Common myeloid progenitor, CD34-positive (primary cell): ENCODE measurements at regions not wholly inside any gene's neighbourhood (a gene's known extent, or its start where the extent isn't known, plus 50 kb on each side); places are given as distances from the start of the nearest gene placed in this dataset.

ENCODE experiments used
- CTCF ChIA-PET: fragments of 350-600 bp; sonication (Branson Sonifier 250); formaldehyde crosslinking; loops from one replicate; lab custom pipeline; 2021; ENCODE audit warnings: antibody characterized with exemption; lab: Charles Lee
- POLR2A ChIA-PET: fragments of 350-600 bp; sonication (Branson Sonifier 250); formaldehyde crosslinking; loops from one replicate; lab custom pipeline; 2021; ENCODE audit warnings: antibody characterized with exemption; lab: Charles Lee
- DNase-seq, 3 donors: peaks; one replicate each; pipeline versions ENCODE4 v3.0.0 to v3.0.0-alpha.2; 2013
- H3K27ac ChIP-seq, 2 experiments: 1 replicate in 1 of 2; 2 replicates in 1 of 2; pipeline ENCODE4 v1.7.0; 2013; ENCODE audit warnings: inconsistent platforms in 2 of 2, low read length in 2 of 2, mild to moderate bottlenecking in 2 of 2, low read depth in 1 of 2, moderate library complexity in 1 of 2; ENCODE audit not compliant: severe bottlenecking in 2 of 2, insufficient read depth in 1 of 2, poor library complexity in 1 of 2
- H3K27me3 ChIP-seq, 5 experiments: replicated peaks in 2 of 5; 1 replicate in 3 of 5; 2 replicates in 2 of 5; pipeline versions ENCODE4 v1.6.1 to v1.7.0; 2013; ENCODE audit warnings: low read length in 4 of 5, mild to moderate bottlenecking in 2 of 5, moderate library complexity in 2 of 5, inconsistent platforms in 1 of 5; ENCODE audit not compliant: insufficient read depth in 5 of 5, control insufficient read depth in 4 of 5
- H3K36me3 ChIP-seq, 4 experiments: 1 replicate in 2 of 4; 2 replicates in 2 of 4; pipeline versions ENCODE4 v1.6.1 to v1.7.0; 2013; ENCODE audit warnings: low read length in 3 of 4, control low read depth in 1 of 4, mild to moderate bottlenecking in 1 of 4; ENCODE audit not compliant: control insufficient read depth in 4 of 4, insufficient read depth in 4 of 4
- H3K4me1 ChIP-seq, 4 experiments: 1 replicate in 3 of 4; 2 replicates in 1 of 4; pipeline versions ENCODE4 v1.6.1 to v1.7.1; 2013; ENCODE audit warnings: low read length in 3 of 4, mild to moderate bottlenecking in 3 of 4, control low read depth in 1 of 4, inconsistent platforms in 1 of 4, moderate library complexity in 1 of 4; ENCODE audit not compliant: control insufficient read depth in 4 of 4, insufficient read depth in 4 of 4; ENCODE audit errors: control extremely low read depth in 1 of 4
- H3K4me3 ChIP-seq, 7 experiments: 1 replicate in 4 of 7; 2 replicates in 3 of 7; pipeline versions ENCODE4 v1.5.1 to v1.7.0; 2013; ENCODE audit warnings: mild to moderate bottlenecking in 7 of 7, low read length in 6 of 7, moderate library complexity in 6 of 7, inconsistent platforms in 2 of 7, low read depth in 2 of 7, control low read depth in 1 of 7; ENCODE audit not compliant: insufficient read depth in 4 of 7, control insufficient read depth in 1 of 7; ENCODE audit errors: extremely low read depth in 1 of 7
- H3K9me3 ChIP-seq, 5 experiments: 1 replicate in 4 of 5; 2 replicates in 1 of 5; pipeline versions ENCODE4 v1.6.1 to v1.7.1; 2013; ENCODE audit warnings: low read length in 4 of 5, mild to moderate bottlenecking in 2 of 5, inconsistent platforms in 1 of 5, low read depth in 1 of 5, moderate library complexity in 1 of 5; ENCODE audit not compliant: control insufficient read depth in 4 of 5, insufficient read depth in 2 of 5; ENCODE audit errors: control extremely low read depth in 1 of 5
- WGBS: methylation state at CpG from one replicate; pipeline ENCODE4 v1.1.5; 2013; ENCODE audit not compliant: insufficient coverage; 5-methylcytosine and 5-hydroxymethylcytosine counted together

- WGBS: no CpG with 5 or more reads among the region's 2 CpGs
- H3K27ac ChIP-seq: no peak overlapping the region
- H3K4me3 ChIP-seq: no peak overlapping the region
- ChIA-PET CTCF (no interaction called here), POLR2A (no interaction called here)
- H3K4me1 ChIP-seq: peaks cover 0 to 5% (median 0%) of the 10 kb centered on the region in 4 experiments
- no peak for DNase-seq
- no peaks in the 10 kb centered on the region for H3K36me3 ChIP-seq
- peaks cover 0 to 13% (median 5%) of the 10 kb centered on the region in 5 experiments for H3K9me3 ChIP-seq
- no peaks in the 10 kb centered on the region for H3K27me3 ChIP-seq
Measured at GRCh38 chr2:234669001-234669400, 172.1 kb upstream of the ARL4C start.

GRCh38 chr2:234666911-234667310 is 170.0 kb upstream of the ARL4C start:
- Histone ChIP-seq H3K27me3 (no peaks in the 10 kb centered on the region), H3K4me1 (peaks cover 0 to 4% (median 0%) of the 10 kb centered on the region in 4 experiments), H3K4me3 (no peak overlapping the region), H3K36me3 (no peaks in the 10 kb centered on the region), H3K9me3 (peaks cover 3 to 15% (median 12%) of the 10 kb centered on the region in 5 experiments), H3K27ac (no peak overlapping the region)
- POLR2A ChIA-PET: no interaction called here
- 100% methylated on average over 1 of the region's 3 CpGs for WGBS
- CTCF ChIA-PET: interaction anchor here (1.1 kb wide), 1 partner anchor 20 kb away, joined by 3 read pairs; no protein-coding TSS in a partner anchor
- DNase-seq: no peak

- no peaks in the 10 kb centered on the region for H3K4me1 ChIP-seq
- DNase-seq: no peak
- no peaks in the 10 kb centered on the region for H3K27me3 ChIP-seq
- WGBS: 100% methylated on average over 1 of the region's 1 CpG
- H3K9me3 ChIP-seq: peaks cover 3 to 15% (median 12%) of the 10 kb centered on the region in 5 experiments
- ChIA-PET POLR2A (no interaction called here), CTCF (no interaction called here)
- no peak overlapping the region for H3K27ac ChIP-seq
- no peaks in the 10 kb centered on the region for H3K36me3 ChIP-seq
- H3K4me3 ChIP-seq: no peak overlapping the region
Measured at GRCh38 chr2:234665304-234665703, 168.4 kb upstream of the ARL4C start.

GRCh38 chr2:234661849-234662248 is 165.0 kb upstream of the ARL4C start:
- H3K27ac ChIP-seq: no peak overlapping the region

GRCh38 chr2:234661175-234661574 is 164.3 kb upstream of the ARL4C start:
- 89% methylated on average over 3 of the region's 3 CpGs for WGBS
- Histone ChIP-seq H3K4me1 (no peaks in the 10 kb centered on the region), H3K27ac (no peak overlapping the region), H3K9me3 (peaks cover 3 to 19% (median 12%) of the 10 kb centered on the region in 5 experiments), H3K27me3 (no peaks in the 10 kb centered on the region), H3K36me3 (no peaks in the 10 kb centered on the region), H3K4me3 (no peak overlapping the region)
- ChIA-PET CTCF (no interaction called here), POLR2A (no interaction called here)
- DNase-seq: no peak

More at GRCh38 chr2:234661849-234662248, 165.0 kb upstream of the ARL4C start:
- no peaks in the 10 kb centered on the region for H3K36me3 ChIP-seq
- no peaks in the 10 kb centered on the region for H3K4me1 ChIP-seq
- H3K27me3 ChIP-seq: no peaks in the 10 kb centered on the region
- H3K4me3 ChIP-seq: no peak overlapping the region
- CTCF ChIA-PET: no interaction called here
- WGBS: 0% methylated on average over 1 of the region's 2 CpGs
- DNase-seq: no peak
- POLR2A ChIA-PET: no interaction called here
- H3K9me3 ChIP-seq: peaks cover 3 to 19% (median 12%) of the 10 kb centered on the region in 5 experiments

GRCh38 chr2:234655706-234656105 is 158.8 kb upstream of the ARL4C start:
- POLR2A ChIA-PET: no interaction called here
- CTCF ChIA-PET: no interaction called here
- no peak overlapping the region for H3K4me3 ChIP-seq
- DNase-seq: no peak
- no peaks in the 10 kb centered on the region for H3K36me3 ChIP-seq
- peaks cover 0 to 6% (median 0%) of the 10 kb centered on the region in 5 experiments for H3K9me3 ChIP-seq
- no peaks in the 10 kb centered on the region for H3K4me1 ChIP-seq
- H3K27ac ChIP-seq: no peak overlapping the region
- no peaks in the 10 kb centered on the region for H3K27me3 ChIP-seq
- 100% methylated on average over 1 of the region's 2 CpGs for WGBS

GRCh38 chr2:234650911-234651310 is 154.0 kb upstream of the ARL4C start:
- no peaks in the 10 kb centered on the region for H3K4me1 ChIP-seq
- no peak overlapping the region for H3K27ac ChIP-seq
- POLR2A ChIA-PET: no interaction called here
- no peaks in the 10 kb centered on the region for H3K36me3 ChIP-seq
- H3K4me3 ChIP-seq: no peak overlapping the region
- CTCF ChIA-PET: no interaction called here
- H3K9me3 ChIP-seq: no peaks in the 10 kb centered on the region
- no peaks in the 10 kb centered on the region for H3K27me3 ChIP-seq
- no peak for DNase-seq
- WGBS: 100% methylated on average over 4 of the region's 6 CpGs
